Keratinocyte (primary cell): ENCODE measurements at regions not wholly inside any gene's neighbourhood (a gene's known extent, or its start where the extent isn't known, plus 50 kb on each side); places are given as distances from the start of the nearest gene placed in this dataset.

Source experiments
- EZH2 ChIP-seq: IDR thresholded peaks from one replicate; pipeline ENCODE4 v1.6.1; 2012; ENCODE audit warnings: inconsistent platforms, mild to moderate bottlenecking, low read length, moderate library complexity
- TF ChIP-seq, protein P1 (sequence below), 3 experiments: IDR thresholded peaks in 1 of 3; conservative IDR thresholded peaks in 1 of 3; optimal IDR thresholded peaks in 1 of 3; 2 replicates in 2 of 3; 3 replicates in 1 of 3; pipeline versions ENCODE3 to v1.5.1; 2011; ENCODE audit warnings: low read length in 3 of 3, mild to moderate bottlenecking in 3 of 3, moderate library complexity in 2 of 3, control low read depth in 1 of 3, inconsistent platforms in 1 of 3; ENCODE audit not compliant: insufficient read depth in 2 of 3; ENCODE audit errors: extremely low read depth in 1 of 3

DNA sequence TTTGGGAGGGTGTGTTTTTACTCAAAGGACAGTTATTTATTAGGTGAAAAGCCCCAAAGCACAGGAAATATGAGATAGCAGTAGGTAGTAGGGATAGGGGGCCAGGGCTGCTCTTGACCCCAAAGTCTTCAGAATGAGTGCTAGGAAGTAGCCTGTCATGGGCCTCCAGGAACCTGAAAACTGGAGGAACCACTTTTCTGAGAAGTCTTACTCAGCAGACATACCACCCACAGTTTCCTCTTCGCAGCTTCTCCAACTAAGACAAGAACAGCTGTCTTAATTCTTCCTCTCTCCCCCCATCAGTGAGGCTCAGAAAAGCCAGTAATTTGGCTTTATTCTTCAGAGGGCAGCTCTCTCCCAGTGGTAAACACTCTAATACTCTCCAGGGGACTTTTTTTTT is 84.0 kb upstream of the CTSC start:
- TF ChIP-seq EZH2 = no peak
- TF ChIP-seq, protein P1, sequence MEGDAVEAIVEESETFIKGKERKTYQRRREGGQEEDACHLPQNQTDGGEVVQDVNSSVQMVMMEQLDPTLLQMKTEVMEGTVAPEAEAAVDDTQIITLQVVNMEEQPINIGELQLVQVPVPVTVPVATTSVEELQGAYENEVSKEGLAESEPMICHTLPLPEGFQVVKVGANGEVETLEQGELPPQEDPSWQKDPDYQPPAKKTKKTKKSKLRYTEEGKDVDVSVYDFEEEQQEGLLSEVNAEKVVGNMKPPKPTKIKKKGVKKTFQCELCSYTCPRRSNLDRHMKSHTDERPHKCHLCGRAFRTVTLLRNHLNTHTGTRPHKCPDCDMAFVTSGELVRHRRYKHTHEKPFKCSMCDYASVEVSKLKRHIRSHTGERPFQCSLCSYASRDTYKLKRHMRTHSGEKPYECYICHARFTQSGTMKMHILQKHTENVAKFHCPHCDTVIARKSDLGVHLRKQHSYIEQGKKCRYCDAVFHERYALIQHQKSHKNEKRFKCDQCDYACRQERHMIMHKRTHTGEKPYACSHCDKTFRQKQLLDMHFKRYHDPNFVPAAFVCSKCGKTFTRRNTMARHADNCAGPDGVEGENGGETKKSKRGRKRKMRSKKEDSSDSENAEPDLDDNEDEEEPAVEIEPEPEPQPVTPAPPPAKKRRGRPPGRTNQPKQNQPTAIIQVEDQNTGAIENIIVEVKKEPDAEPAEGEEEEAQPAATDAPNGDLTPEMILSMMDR (optimal IDR thresholded peaks at IDR 0.05 in 1 of 3, IDR thresholded peaks at IDR 0.05 in 1 of 3, conservative IDR thresholded peaks at IDR 0.05 in 1 of 3; ENCODE audit: extremely low read depth in 1 of 3, insufficient read depth in 2 of 3, low read length in 3 of 3) = no peak
